K562 (cell line): ENCODE measurements at regions not wholly inside any gene's neighbourhood (a gene's known extent, or its start where the extent isn't known, plus 50 kb on each side); places are given as distances from the start of the nearest gene placed in this dataset.

Experiments
- ATAC-seq: fragments of 200-7000 bp; cut with Tn5 transposase; 3 replicates; pipeline ENCODE4 v1.9.1; 2020; ENCODE audit warnings: moderate library complexity
- BruUV-seq: library from RNA; stranded (reverse); fragments of 400-500 nt; replicated peaks from 2 replicates; lab custom pipeline; 2021; lab: Mats Ljungman, UMichigan
- CTCF ChIA-PET: fragments of 300-600 bp; formaldehyde crosslinking; extraction: SDS; loops from one replicate; lab custom pipeline; 2021; ENCODE audit warnings: low intra/inter-chr PET ratio; lab: Yijun Ruan, JAX
- POLR2A ChIA-PET: fragments of 300-600, 350-650 bp; sonication (Branson Sonifier 250); formaldehyde crosslinking; extraction: SDS; loops from one replicate; lab custom pipeline; 2021; ENCODE audit warnings: antibody characterized with exemption, inconsistent platforms; lab: Yijun Ruan, JAX
- DNase-seq, 4 experiments: peaks; one replicate each; pipeline versions ENCODE4 v3.0.0 to v3.0.0-alpha.2; 2011 to 2018; ENCODE audit warnings: low spot score in 3 of 4, mixed read lengths in 3 of 4; ENCODE audit errors: extremely low read depth in 1 of 4
- FAIRE-seq: peaks from 2 replicates; lab custom pipeline; 2011; peaks lifted over from hg19 to GRCh38; lab: Jason Lieb, UNC
- H2AFZ ChIP-seq: 2 replicates; pipeline ENCODE4 v1.6.0; 2011; ENCODE audit warnings: low read depth, low read length, control low read depth, inconsistent platforms
- H3K27ac ChIP-seq: fragments of 200-600 bp; 3 replicates; pipeline ENCODE4 v1.8.0; 2011; ENCODE audit warnings: low read depth, mild to moderate bottlenecking, control low read depth, inconsistent platforms, low read length, moderate library complexity, mixed read lengths; ENCODE audit errors: extremely low read depth
- H3K27me3 ChIP-seq, 2 experiments: fragments of 300-600 bp in 1 of 2; 2 replicates in 1 of 2; 3 replicates in 1 of 2; pipeline versions ENCODE4 v1.6.0 to v1.8.0; 2011; ENCODE audit warnings: inconsistent platforms in 2 of 2, low read length in 2 of 2, mild to moderate bottlenecking in 1 of 2, mixed read lengths in 1 of 2, moderate library complexity in 1 of 2; ENCODE audit not compliant: control insufficient read depth in 2 of 2, insufficient read depth in 2 of 2
- H3K36me3 ChIP-seq: fragments of 300-600 bp; 3 replicates; pipeline ENCODE4 v1.8.0; 2011; ENCODE audit warnings: mild to moderate bottlenecking, low read length, inconsistent platforms; ENCODE audit not compliant: control insufficient read depth, insufficient read depth
- H3K4me1 ChIP-seq, 2 experiments: fragments of 200-600 bp in 1 of 2; replicated peaks in 1 of 2; 2 replicates in 1 of 2; 3 replicates in 1 of 2; pipeline versions ENCODE4 v1.5.1 to v1.8.0; 2011; ENCODE audit warnings: inconsistent platforms in 2 of 2, low read length in 2 of 2, mild to moderate bottlenecking in 1 of 2, mixed read lengths in 1 of 2, moderate library complexity in 1 of 2; ENCODE audit not compliant: control insufficient read depth in 2 of 2, insufficient read depth in 2 of 2
- H3K4me2 ChIP-seq: 2 replicates; pipeline ENCODE4 v1.6.1; 2011; ENCODE audit warnings: low read length, control low read depth, inconsistent platforms, mixed read lengths; ENCODE audit not compliant: insufficient read depth
- H3K4me3 ChIP-seq: fragments of 200-600 bp; sonication (generic), shearing (Covaris generic); 2 replicates; pipeline ENCODE4 v1.5.1; 2016; ENCODE audit warnings: control low read depth, inconsistent platforms
- H3K79me2 ChIP-seq: fragments of 200-600 bp; 3 replicates; pipeline ENCODE4 v1.8.0; 2011; ENCODE audit warnings: low read length, inconsistent platforms; ENCODE audit not compliant: control insufficient read depth, insufficient read depth
- H3K9ac ChIP-seq, 2 experiments: 2 replicates each; pipeline versions ENCODE4 v1.6.0 to v1.6.1; 2011; ENCODE audit warnings: low read depth in 2 of 2, low read length in 2 of 2, control low read depth in 1 of 2, inconsistent platforms in 1 of 2, mild to moderate bottlenecking in 1 of 2, mixed read lengths in 1 of 2; ENCODE audit not compliant: insufficient read depth in 1 of 2
- H3K9me1 ChIP-seq: one replicate; pipeline ENCODE4 v1.6.0; 2011; ENCODE audit warnings: inconsistent platforms, mild to moderate bottlenecking, low read length, moderate library complexity; ENCODE audit not compliant: control insufficient read depth, insufficient read depth
- H3K9me3 ChIP-seq: replicated peaks from 2 replicates; pipeline ENCODE4 v1.5.1; 2011; ENCODE audit warnings: low read depth, low read length, inconsistent platforms; ENCODE audit not compliant: control insufficient read depth, insufficient read depth
- H4K20me1 ChIP-seq: replicated peaks from 2 replicates; pipeline ENCODE4 v1.6.1; 2011; ENCODE audit warnings: low read length, inconsistent platforms, mixed read lengths; ENCODE audit not compliant: control insufficient read depth, insufficient read depth
- NFRKB ChIP-seq: fragments of 450-650 bp; IDR thresholded peaks from 2 replicates; pipeline ENCODE4 v1.6.1; 2016; ENCODE audit warnings: low read depth
- WGBS: fragments of 100-300 bp; shearing (Covaris generic); methylation state at CpG from one replicate; pipeline ENCODE4 v1.1.6; 2016; ENCODE audit warnings: low coverage, mixed read lengths; ENCODE audit not compliant: insufficient coverage; ENCODE audit errors: missing lambda C conversion rate; 5-methylcytosine and 5-hydroxymethylcytosine counted together
- in situ Hi-C: fragments of 300-500 bp; cut with MboI; formaldehyde crosslinking; loops from 4 replicates; pipeline ENCODE4 v1.15.0; 2018; ENCODE audit warnings: inconsistent platforms, mixed read lengths
- intact Hi-C: fragments of 100-400 bp; cut with micrococcal nuclease; formaldehyde crosslinking; loops from 2 replicates; pipeline ENCODE4 v1.14.2; 2022
- TF ChIP-seq, protein P1 (sequence below), 2 experiments: fragments of 450-650 bp in 1 of 2; sonication (generic) in 1 of 2; formaldehyde crosslinking in 1 of 2; IDR thresholded peaks; 2 replicates each; pipeline versions ENCODE4 v1.7.1 to v1.9.0; 2016 to 2022; ENCODE audit warnings: inconsistent platforms in 1 of 2, mild to moderate bottlenecking in 1 of 2, missing genetic modification reagents in 1 of 2

DNA sequence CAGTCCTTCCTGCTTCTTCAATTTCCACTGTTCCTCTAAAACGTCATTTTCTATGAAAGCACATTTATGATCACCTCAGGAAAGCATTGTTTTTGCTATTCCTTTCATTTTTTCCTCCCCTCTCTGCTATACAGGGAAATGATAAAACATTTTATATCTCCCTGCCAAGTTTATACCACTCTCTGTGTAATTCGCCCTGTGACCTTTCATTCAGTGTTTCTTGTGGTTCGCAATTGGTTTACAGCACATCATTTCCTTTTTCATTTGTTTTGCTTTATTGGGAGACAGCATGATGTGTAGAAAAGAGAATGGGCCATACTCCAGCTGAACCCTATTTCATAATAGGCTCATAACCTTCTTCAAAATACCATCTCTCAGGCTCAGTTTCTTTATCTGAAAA is 99.9 kb upstream of the RAPGEF2 start:
- no peaks in the 10 kb centered on the region for H3K36me3 ChIP-seq
- ChIA-PET CTCF (no interaction called here), POLR2A (no interaction called here)
- no peaks in the 10 kb centered on the region for H4K20me1 ChIP-seq
- no peak overlapping the region for H3K4me3 ChIP-seq
- 38% methylated on average over 3 of the region's 3 CpGs for WGBS
- H3K9me3 ChIP-seq: no peaks in the 10 kb centered on the region
- H3K9ac ChIP-seq: peak overlapping the region in 1 of 2 experiments; percentile 55; a peak in 2 of 4 replicates
- in situ Hi-C loops (no loop called here), intact Hi-C loops (no loop called here)
- no peaks in the 10 kb centered on the region for H3K79me2 ChIP-seq
- peak overlapping the region; percentile 90 for H3K27ac ChIP-seq
- peak overlapping the region; percentile 83 for H2AFZ ChIP-seq
- H3K4me1 ChIP-seq: peaks cover 6 to 24% of the 10 kb centered on the region in 2 experiments; a peak in 4 of 5 replicates
- DNase-seq (no peak), ATAC-seq (peak; percentile 4; the same call in 2 of the 3 replicates), FAIRE-seq (peak; percentile 40)
- no peaks in the 10 kb centered on the region for H3K27me3 ChIP-seq
- peak overlapping the region; percentile 68 for H3K4me2 ChIP-seq
- H3K9me1 ChIP-seq: peaks cover 4% of the 10 kb centered on the region
- BruUV-seq: no TSS peak
- TF ChIP-seq, protein P1, sequence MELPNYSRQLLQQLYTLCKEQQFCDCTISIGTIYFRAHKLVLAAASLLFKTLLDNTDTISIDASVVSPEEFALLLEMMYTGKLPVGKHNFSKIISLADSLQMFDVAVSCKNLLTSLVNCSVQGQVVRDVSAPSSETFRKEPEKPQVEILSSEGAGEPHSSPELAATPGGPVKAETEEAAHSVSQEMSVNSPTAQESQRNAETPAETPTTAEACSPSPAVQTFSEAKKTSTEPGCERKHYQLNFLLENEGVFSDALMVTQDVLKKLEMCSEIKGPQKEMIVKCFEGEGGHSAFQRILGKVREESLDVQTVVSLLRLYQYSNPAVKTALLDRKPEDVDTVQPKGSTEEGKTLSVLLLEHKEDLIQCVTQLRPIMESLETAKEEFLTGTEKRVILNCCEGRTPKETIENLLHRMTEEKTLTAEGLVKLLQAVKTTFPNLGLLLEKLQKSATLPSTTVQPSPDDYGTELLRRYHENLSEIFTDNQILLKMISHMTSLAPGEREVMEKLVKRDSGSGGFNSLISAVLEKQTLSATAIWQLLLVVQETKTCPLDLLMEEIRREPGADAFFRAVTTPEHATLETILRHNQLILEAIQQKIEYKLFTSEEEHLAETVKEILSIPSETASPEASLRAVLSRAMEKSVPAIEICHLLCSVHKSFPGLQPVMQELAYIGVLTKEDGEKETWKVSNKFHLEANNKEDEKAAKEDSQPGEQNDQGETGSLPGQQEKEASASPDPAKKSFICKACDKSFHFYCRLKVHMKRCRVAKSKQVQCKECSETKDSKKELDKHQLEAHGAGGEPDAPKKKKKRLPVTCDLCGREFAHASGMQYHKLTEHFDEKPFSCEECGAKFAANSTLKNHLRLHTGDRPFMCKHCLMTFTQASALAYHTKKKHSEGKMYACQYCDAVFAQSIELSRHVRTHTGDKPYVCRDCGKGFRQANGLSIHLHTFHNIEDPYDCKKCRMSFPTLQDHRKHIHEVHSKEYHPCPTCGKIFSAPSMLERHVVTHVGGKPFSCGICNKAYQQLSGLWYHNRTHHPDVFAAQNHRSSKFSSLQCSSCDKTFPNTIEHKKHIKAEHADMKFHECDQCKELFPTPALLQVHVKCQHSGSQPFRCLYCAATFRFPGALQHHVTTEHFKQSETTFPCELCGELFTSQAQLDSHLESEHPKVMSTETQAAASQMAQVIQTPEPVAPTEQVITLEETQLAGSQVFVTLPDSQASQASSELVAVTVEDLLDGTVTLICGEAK (IDR thresholded peaks at IDR 0.05): peak; percentile 53; the same call in 1 of the 2 replicates
- TF ChIP-seq, protein P1 (CRISPR knock-in tag; IDR thresholded peaks at IDR 0.05): no peak
- peak; percentile 35; the same call in 1 of the 2 replicates for TF ChIP-seq NFRKB
